ENCODE measurements at regions not wholly inside any gene's neighbourhood (a gene's known extent, or its start where the extent isn't known, plus 50 kb on each side); places are given as distances from the start of the nearest gene placed in this dataset.

- no peak for TF ChIP-seq CTCF (IDR thresholded peaks at IDR 0.05)
- TF ChIP-seq POLR2AphosphoS5 (IDR thresholded peaks at IDR 0.05), result no peak
- TF ChIP-seq POLR2A (IDR thresholded peaks at IDR 0.05), result no peak
Measured at GRCh38 chr2:449246-450067, 161.6 kb upstream of the ALKAL2 start.
